SKM-1 (cell line): ENCODE measurements at regions not wholly inside any gene's neighbourhood (a gene's known extent, or its start where the extent isn't known, plus 50 kb on each side); places are given as distances from the start of the nearest gene placed in this dataset.

Experiments used
- DNase-seq: peaks from one replicate; lab custom pipeline; 2025; ENCODE audit not compliant: unreplicated experiment; lab: John Stamatoyannopoulos, UW

GRCh38 chr12:127339065-127339464 is 927.9 kb upstream of the TMEM132C start:
- DNase-seq, result no peak

GRCh38 chr12:127340381-127340780 is 926.6 kb upstream of the TMEM132C start:
- DNase-seq, result no peak

GRCh38 chr12:127342861-127343260 is 924.1 kb upstream of the TMEM132C start:
- no peak for DNase-seq

GRCh38 chr12:127343940-127344339 is 923.0 kb upstream of the TMEM132C start:
- DNase-seq, result no peak

GRCh38 chr12:127351481-127352010 is 915.4 kb upstream of the TMEM132C start:
- no peak for DNase-seq

GRCh38 chr12:127355061-127355841 is 911.7 kb upstream of the TMEM132C start:
- DNase-seq, result no peak

- DNase-seq, result no peak
Observed at GRCh38 chr12:127358888-127359287, 908.1 kb upstream of the TMEM132C start.

- no peak for DNase-seq
Observed at GRCh38 chr12:127360580-127360979, 906.4 kb upstream of the TMEM132C start.

GRCh38 chr12:127362121-127362520 is 904.8 kb upstream of the TMEM132C start:
- DNase-seq, result no peak

- DNase-seq, result no peak
Observed at GRCh38 chr12:127363392-127363791, 903.6 kb upstream of the TMEM132C start.

- DNase-seq, result no peak
Observed at GRCh38 chr12:127373559-127373958, 893.4 kb upstream of the TMEM132C start.

- no peak for DNase-seq
Observed at GRCh38 chr12:127374447-127374846, 892.5 kb upstream of the TMEM132C start.

- no peak for DNase-seq
Observed at GRCh38 chr12:127381043-127381668, 885.8 kb upstream of the TMEM132C start.

GRCh38 chr12:127381681-127382080 is 885.3 kb upstream of the TMEM132C start:
- DNase-seq, result no peak

- no peak for DNase-seq
Observed at GRCh38 chr12:127383281-127383680, 883.7 kb upstream of the TMEM132C start.

GRCh38 chr12:127386723-127387122 is 880.2 kb upstream of the TMEM132C start:
- no peak for DNase-seq

- no peak for DNase-seq
Observed at GRCh38 chr12:127388985-127389384, 878.0 kb upstream of the TMEM132C start.

- no peak for DNase-seq
Observed at GRCh38 chr12:127389923-127390322, 877.0 kb upstream of the TMEM132C start.

GRCh38 chr12:127393465-127393864 is 873.5 kb upstream of the TMEM132C start:
- DNase-seq, result no peak

GRCh38 chr12:127393896-127394295 is 873.1 kb upstream of the TMEM132C start:
- DNase-seq, result no peak

GRCh38 chr12:127396734-127397133 is 870.2 kb upstream of the TMEM132C start:
- DNase-seq, result no peak

- DNase-seq, result no peak
Observed at GRCh38 chr12:127398016-127398710, 868.8 kb upstream of the TMEM132C start.
